ENCODE measurements at regions not wholly inside any gene's neighbourhood (a gene's known extent, or its start where the extent isn't known, plus 50 kb on each side); places are given as distances from the start of the nearest gene placed in this dataset.

DNA sequence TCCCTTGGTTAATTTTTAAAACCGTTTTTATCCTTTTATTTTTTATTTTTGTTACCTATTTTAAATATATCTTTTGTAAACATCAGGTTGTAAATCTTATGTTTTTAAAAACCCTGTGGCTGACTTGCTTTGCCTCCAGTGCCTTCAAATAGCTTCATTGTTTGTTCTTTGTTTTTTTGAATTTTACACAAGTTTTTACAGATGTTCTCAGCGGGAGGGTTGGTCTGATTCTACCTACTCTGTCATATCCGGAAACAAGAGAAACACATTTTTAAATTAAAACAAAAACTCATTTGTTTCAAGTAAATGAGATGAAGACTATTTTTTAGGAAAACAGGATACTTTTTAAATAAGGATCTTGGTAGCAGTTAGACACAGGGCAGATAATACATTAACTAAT is 129.0 kb upstream of the THRB start:
- Histone ChIP-seq H3K9ac (replicated peaks in 1 of 4; ENCODE audit: extremely low read depth in 1 of 4, low read depth in 3 of 4, low read length in 3 of 4) (no peak overlapping the region), H3K4me1 (replicated peaks in 1 of 4; ENCODE audit: control insufficient read depth in 3 of 4, insufficient read depth in 4 of 4, low read length in 3 of 4) (no peaks in the 10 kb centered on the region), H3K23ac (ENCODE audit: insufficient read length) (no peak overlapping the region), H3K27me3 (replicated peaks in 1 of 4; ENCODE audit: control insufficient read depth in 3 of 4, extremely low read depth in 1 of 4, insufficient read depth in 3 of 4, low read length in 3 of 4) (no peaks in the 10 kb centered on the region), H3K79me2 (ENCODE audit: control insufficient read depth in 1 of 2, insufficient read depth in 2 of 2, low read length in 2 of 2) (no peaks in the 10 kb centered on the region), H3K14ac (ENCODE audit: insufficient read length) (no peak overlapping the region), H3K4me3 (ENCODE audit: extremely low read depth in 1 of 4, insufficient read depth in 2 of 4, low read depth in 3 of 4, low read length in 4 of 4) (no peak overlapping the region; a peak in 1 of 8 replicates), H3K27ac (ENCODE audit: low read depth, low read length) (no peak overlapping the region), H2BK12ac (ENCODE audit: low read depth, low read length) (no peak overlapping the region), H4K91ac (replicated peaks; ENCODE audit: insufficient read length, low read length) (no peak overlapping the region), H2BK5ac (ENCODE audit: low read depth, low read length) (no peak overlapping the region), H3K79me1 (ENCODE audit: low read depth, low read length) (no peaks in the 10 kb centered on the region), H2BK20ac (ENCODE audit: low read length) (no peak overlapping the region), H4K5ac (ENCODE audit: insufficient read length, low read depth, low read length) (no peak overlapping the region), H4K8ac (ENCODE audit: extremely low read depth, insufficient read depth, low read length) (no peak overlapping the region), H2AK5ac (ENCODE audit: low read depth, low read length) (no peak overlapping the region), H2BK120ac (replicated peaks; ENCODE audit: low read depth, low read length) (no peak overlapping the region), H3K56ac (replicated peaks; ENCODE audit: insufficient read length, low read depth, low read length) (no peak overlapping the region), H3K9me3 (ENCODE audit: insufficient read depth in 2 of 2, low read depth in 1 of 2, low read length in 1 of 2) (peaks cover 0 to 11% of the 10 kb centered on the region in 2 experiments; a peak in 2 of 4 replicates), H4K20me1 (replicated peaks in 1 of 2; ENCODE audit: control insufficient read depth in 1 of 2, insufficient read depth in 2 of 2, low read length in 2 of 2) (no peaks in the 10 kb centered on the region), H3K4me2 (ENCODE audit: insufficient read depth in 1 of 2, low read depth in 2 of 2, low read length in 2 of 2) (no peak overlapping the region), H3K4ac (replicated peaks; ENCODE audit: insufficient read length, low read depth, low read length) (no peak overlapping the region), H2BK15ac (ENCODE audit: low read length) (no peak overlapping the region), H3K36me3 (ENCODE audit: control insufficient read depth in 2 of 4, insufficient read depth in 4 of 4, low read length in 3 of 4) (no peaks in the 10 kb centered on the region; a peak in 1 of 8 replicates), H3K18ac (ENCODE audit: extremely low read depth, low read length) (no peak overlapping the region), H3K23me2 (ENCODE audit: low read depth, low read length) (no peaks in the 10 kb centered on the region), H2AFZ (ENCODE audit: low read length) (no peak overlapping the region)
- FAIRE-seq = no peak
- CTCF ChIA-PET (ENCODE audit: partially characterized antibody) = interaction anchor here (0.7 kb wide), 1 partner anchor 59 kb away, joined by 3 read pairs; no protein-coding TSS in a partner anchor
- 46% methylated on average over 3 of the region's 3 CpGs; no CpG with 5 or more reads in 1 of the 2 experiments for WGBS, 2 experiments (ENCODE audit: extremely low coverage in 1 of 2, insufficient coverage in 1 of 2, insufficient read length in 1 of 2, insufficient replicate concordance in 2 of 2, low coverage in 1 of 2, low lambda C conversion rate in 2 of 2, missing lambda C conversion rate in 1 of 2)
- POLR2A ChIA-PET (ENCODE audit: partially characterized antibody) = no interaction called here
- DNase-seq (ENCODE audit: low read depth in 1 of 2, low spot score in 2 of 2) = no peak
- TF ChIP-seq, protein P1, sequence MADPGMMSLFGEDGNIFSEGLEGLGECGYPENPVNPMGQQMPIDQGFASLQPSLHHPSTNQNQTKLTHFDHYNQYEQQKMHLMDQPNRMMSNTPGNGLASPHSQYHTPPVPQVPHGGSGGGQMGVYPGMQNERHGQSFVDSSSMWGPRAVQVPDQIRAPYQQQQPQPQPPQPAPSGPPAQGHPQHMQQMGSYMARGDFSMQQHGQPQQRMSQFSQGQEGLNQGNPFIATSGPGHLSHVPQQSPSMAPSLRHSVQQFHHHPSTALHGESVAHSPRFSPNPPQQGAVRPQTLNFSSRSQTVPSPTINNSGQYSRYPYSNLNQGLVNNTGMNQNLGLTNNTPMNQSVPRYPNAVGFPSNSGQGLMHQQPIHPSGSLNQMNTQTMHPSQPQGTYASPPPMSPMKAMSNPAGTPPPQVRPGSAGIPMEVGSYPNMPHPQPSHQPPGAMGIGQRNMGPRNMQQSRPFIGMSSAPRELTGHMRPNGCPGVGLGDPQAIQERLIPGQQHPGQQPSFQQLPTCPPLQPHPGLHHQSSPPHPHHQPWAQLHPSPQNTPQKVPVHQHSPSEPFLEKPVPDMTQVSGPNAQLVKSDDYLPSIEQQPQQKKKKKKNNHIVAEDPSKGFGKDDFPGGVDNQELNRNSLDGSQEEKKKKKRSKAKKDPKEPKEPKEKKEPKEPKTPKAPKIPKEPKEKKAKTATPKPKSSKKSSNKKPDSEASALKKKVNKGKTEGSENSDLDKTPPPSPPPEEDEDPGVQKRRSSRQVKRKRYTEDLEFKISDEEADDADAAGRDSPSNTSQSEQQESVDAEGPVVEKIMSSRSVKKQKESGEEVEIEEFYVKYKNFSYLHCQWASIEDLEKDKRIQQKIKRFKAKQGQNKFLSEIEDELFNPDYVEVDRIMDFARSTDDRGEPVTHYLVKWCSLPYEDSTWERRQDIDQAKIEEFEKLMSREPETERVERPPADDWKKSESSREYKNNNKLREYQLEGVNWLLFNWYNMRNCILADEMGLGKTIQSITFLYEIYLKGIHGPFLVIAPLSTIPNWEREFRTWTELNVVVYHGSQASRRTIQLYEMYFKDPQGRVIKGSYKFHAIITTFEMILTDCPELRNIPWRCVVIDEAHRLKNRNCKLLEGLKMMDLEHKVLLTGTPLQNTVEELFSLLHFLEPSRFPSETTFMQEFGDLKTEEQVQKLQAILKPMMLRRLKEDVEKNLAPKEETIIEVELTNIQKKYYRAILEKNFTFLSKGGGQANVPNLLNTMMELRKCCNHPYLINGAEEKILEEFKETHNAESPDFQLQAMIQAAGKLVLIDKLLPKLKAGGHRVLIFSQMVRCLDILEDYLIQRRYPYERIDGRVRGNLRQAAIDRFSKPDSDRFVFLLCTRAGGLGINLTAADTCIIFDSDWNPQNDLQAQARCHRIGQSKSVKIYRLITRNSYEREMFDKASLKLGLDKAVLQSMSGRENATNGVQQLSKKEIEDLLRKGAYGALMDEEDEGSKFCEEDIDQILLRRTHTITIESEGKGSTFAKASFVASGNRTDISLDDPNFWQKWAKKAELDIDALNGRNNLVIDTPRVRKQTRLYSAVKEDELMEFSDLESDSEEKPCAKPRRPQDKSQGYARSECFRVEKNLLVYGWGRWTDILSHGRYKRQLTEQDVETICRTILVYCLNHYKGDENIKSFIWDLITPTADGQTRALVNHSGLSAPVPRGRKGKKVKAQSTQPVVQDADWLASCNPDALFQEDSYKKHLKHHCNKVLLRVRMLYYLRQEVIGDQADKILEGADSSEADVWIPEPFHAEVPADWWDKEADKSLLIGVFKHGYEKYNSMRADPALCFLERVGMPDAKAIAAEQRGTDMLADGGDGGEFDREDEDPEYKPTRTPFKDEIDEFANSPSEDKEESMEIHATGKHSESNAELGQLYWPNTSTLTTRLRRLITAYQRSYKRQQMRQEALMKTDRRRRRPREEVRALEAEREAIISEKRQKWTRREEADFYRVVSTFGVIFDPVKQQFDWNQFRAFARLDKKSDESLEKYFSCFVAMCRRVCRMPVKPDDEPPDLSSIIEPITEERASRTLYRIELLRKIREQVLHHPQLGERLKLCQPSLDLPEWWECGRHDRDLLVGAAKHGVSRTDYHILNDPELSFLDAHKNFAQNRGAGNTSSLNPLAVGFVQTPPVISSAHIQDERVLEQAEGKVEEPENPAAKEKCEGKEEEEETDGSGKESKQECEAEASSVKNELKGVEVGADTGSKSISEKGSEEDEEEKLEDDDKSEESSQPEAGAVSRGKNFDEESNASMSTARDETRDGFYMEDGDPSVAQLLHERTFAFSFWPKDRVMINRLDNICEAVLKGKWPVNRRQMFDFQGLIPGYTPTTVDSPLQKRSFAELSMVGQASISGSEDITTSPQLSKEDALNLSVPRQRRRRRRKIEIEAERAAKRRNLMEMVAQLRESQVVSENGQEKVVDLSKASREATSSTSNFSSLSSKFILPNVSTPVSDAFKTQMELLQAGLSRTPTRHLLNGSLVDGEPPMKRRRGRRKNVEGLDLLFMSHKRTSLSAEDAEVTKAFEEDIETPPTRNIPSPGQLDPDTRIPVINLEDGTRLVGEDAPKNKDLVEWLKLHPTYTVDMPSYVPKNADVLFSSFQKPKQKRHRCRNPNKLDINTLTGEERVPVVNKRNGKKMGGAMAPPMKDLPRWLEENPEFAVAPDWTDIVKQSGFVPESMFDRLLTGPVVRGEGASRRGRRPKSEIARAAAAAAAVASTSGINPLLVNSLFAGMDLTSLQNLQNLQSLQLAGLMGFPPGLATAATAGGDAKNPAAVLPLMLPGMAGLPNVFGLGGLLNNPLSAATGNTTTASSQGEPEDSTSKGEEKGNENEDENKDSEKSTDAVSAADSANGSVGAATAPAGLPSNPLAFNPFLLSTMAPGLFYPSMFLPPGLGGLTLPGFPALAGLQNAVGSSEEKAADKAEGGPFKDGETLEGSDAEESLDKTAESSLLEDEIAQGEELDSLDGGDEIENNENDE (IDR thresholded peaks at IDR 0.05; ENCODE audit: insufficient replicate concordance, low read length) = peak; percentile 30

All from H1 (cell line).